Right lobe of liver (tissue), 6 donors: ENCODE measurements at regions not wholly inside any gene's neighbourhood (a gene's known extent, or its start where the extent isn't known, plus 50 kb on each side); places are given as distances from the start of the nearest gene placed in this dataset.
A peak's percentile ranks its signal among the peaks of the same experiment; 100 is the strongest.

Experiments used
- ATAC-seq, 4 donors: fragments of 200-7000 bp; cut with Tn5 transposase; one replicate each; pipeline ENCODE4 v1.9.1; 2020; ENCODE audit warnings: mild to moderate bottlenecking in 4 of 4, moderate library complexity in 4 of 4
- DNase-seq, 3 donors: peaks; one replicate each; pipeline ENCODE4 v3.0.0-alpha.2; 2020
- H3K27ac ChIP-seq, 3 donors: fragments of 200-600 bp; one replicate each; pipeline ENCODE4 v1.8.0; 2022
- H3K27me3 ChIP-seq, 2 donors: fragments of 200-600 bp; one replicate each; pipeline ENCODE4 v1.8.0; 2022
- H3K36me3 ChIP-seq, 4 donors: fragments of 200-600 bp; sonication (generic) in 1 of 4; one replicate each; pipeline versions ENCODE4 v1.5.1 to v1.8.0; 2017 to 2022; ENCODE audit warnings: control low read depth in 1 of 4
- H3K4me1 ChIP-seq, 4 donors: fragments of 200-600 bp; sonication (generic) in 1 of 4; one replicate each; pipeline versions ENCODE4 v1.5.1 to v1.8.0; 2017 to 2022; ENCODE audit warnings: control low read depth in 1 of 4
- H3K4me3 ChIP-seq, 3 donors: fragments of 200-600 bp; one replicate each; pipeline ENCODE4 v1.8.0; 2022
- H3K9me3 ChIP-seq, 4 donors: fragments of 200-600 bp; sonication (generic) in 1 of 4; one replicate each; pipeline versions ENCODE4 v1.5.1 to v1.8.0; 2017 to 2022; ENCODE audit warnings: control low read depth in 1 of 4
- POLR2A ChIP-seq: fragments of 450-650 bp; IDR thresholded peaks from one replicate; pipeline ENCODE4 v1.6.1; 2017; ENCODE audit warnings: antibody characterized with exemption, mild to moderate bottlenecking
- WGBS: methylation state at CpG from one replicate; pipeline ENCODE4 v1.1.6; 2018; ENCODE audit warnings: low coverage, low lambda C conversion rate; ENCODE audit not compliant: insufficient coverage; ENCODE audit errors: missing lambda C conversion rate; 5-methylcytosine and 5-hydroxymethylcytosine counted together
- intact Hi-C, 2 donors: fragments of 100-400 bp; cut with DNase I; formaldehyde crosslinking; loops; one replicate each; pipeline versions ENCODE4 v1.11.2 to v1.14.1; 2022
- TF ChIP-seq, protein P1 (sequence below), 4 donors: fragments of 200-600 bp in 3 of 4; fragments of 450-650 bp in 1 of 4; IDR thresholded peaks; one replicate each; pipeline versions ENCODE4 v1.5.1 to v1.8.0; 2016 to 2022; ENCODE audit warnings: antibody characterized with exemption in 4 of 4, mild to moderate bottlenecking in 2 of 4
- donor health status: DM: no; HTN: yes; CAD: no.
- donor health status: DM: no; HTN: no; CAD: no.
- donor health status: DM: no; HTN: no; CAD: no.
- donor health status: DM: no; HTN: yes; CAD: no.
- donor health status: DM: no; HTN: yes; CAD: no.

DNA sequence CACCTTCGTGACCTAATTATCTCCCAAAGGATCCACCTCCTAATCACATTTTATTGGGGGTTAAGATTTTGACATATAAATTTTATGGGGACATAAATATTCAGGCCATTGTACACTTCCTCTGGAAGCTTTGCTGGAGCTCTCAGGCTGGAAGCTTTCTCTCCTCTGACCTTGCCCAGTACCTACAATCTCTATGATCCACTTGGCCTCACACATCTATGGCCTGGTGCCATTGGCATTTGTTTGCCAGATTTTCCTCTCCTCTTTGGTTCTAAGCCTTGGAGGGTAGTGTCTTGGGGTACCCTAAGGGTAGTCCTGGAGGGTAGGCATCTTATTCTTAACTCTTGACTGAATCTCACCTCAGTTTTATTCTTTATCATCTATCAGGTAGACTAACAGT lies 79.0 kb downstream of the HLX start:
- no peak for TF ChIP-seq POLR2A
- TF ChIP-seq, protein P1, sequence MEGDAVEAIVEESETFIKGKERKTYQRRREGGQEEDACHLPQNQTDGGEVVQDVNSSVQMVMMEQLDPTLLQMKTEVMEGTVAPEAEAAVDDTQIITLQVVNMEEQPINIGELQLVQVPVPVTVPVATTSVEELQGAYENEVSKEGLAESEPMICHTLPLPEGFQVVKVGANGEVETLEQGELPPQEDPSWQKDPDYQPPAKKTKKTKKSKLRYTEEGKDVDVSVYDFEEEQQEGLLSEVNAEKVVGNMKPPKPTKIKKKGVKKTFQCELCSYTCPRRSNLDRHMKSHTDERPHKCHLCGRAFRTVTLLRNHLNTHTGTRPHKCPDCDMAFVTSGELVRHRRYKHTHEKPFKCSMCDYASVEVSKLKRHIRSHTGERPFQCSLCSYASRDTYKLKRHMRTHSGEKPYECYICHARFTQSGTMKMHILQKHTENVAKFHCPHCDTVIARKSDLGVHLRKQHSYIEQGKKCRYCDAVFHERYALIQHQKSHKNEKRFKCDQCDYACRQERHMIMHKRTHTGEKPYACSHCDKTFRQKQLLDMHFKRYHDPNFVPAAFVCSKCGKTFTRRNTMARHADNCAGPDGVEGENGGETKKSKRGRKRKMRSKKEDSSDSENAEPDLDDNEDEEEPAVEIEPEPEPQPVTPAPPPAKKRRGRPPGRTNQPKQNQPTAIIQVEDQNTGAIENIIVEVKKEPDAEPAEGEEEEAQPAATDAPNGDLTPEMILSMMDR (IDR thresholded peaks at IDR 0.05): no peak
- H3K9me3 ChIP-seq: no peaks in the 10 kb centered on the region
- no peaks in the 10 kb centered on the region for H3K36me3 ChIP-seq
- DNase-seq: peak in 1 of 3 donors; percentile 49
- ATAC-seq: peak in 1 of 4 donors; percentile 48
- no peak overlapping the region for H3K4me3 ChIP-seq
- no peaks in the 10 kb centered on the region for H3K27me3 ChIP-seq
- peaks cover 0 to 21% (median 8%) of the 10 kb centered on the region in 4 donors for H3K4me1 ChIP-seq
- no peak overlapping the region for H3K27ac ChIP-seq
- no CpG with 5 or more reads among the region's 1 CpG for WGBS
- intact Hi-C loops: no loop called here

DNA sequence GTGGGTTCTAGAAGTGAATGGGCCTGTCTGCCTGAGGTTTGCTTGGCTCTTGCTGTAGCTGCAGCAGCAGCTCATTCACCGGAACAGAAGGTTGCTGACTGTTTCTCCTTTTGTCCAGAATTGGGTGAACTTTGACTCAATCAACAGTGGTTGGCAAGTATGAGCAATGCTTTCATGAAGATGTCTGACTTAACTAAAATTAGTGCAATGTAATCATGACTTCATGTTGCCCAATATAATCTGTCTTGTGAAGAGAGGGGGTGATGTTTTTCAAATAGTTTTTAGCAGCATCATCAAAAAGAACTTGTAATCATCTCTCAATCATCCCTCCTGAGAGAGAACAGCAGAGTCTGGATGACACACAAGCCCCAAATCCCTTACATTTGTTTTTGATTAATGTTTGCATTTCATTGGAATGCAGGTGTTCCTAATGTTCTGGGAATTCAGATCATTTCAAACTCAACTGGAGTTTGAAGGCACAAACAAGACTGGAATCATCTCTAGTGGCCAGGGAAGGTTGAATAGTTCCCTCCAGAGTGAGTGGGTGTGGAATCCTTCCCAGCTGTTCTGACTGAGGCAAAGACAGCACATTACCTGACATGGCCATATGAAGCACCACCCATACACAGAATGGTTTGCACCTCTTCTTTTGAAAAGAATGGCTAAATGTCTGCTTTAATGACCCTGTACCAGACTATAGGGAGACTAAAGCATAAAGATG lies 82.9 kb downstream of the HLX start:
- Histone ChIP-seq H3K4me3 (no peak overlapping the region), H3K27me3 (no peaks in the 10 kb centered on the region), H3K9me3 (no peaks in the 10 kb centered on the region), H3K36me3 (no peaks in the 10 kb centered on the region), H3K4me1 (peaks cover 0 to 21% (median 8%) of the 10 kb centered on the region in 4 donors), H3K27ac (peak overlapping the region; percentile 26 to 69 (median 64))
- ATAC-seq (peak; percentile 92 to 98 (median 95)), DNase-seq (peak in 2 of 3 donors; percentile 44 to 67)
- WGBS: 8% methylated on average over 1 of the region's 1 CpG
- TF ChIP-seq, protein P1 (IDR thresholded peaks at IDR 0.05): no peak
- TF ChIP-seq POLR2A: peak; percentile 78
- intact Hi-C loops: no loop called here

DNA sequence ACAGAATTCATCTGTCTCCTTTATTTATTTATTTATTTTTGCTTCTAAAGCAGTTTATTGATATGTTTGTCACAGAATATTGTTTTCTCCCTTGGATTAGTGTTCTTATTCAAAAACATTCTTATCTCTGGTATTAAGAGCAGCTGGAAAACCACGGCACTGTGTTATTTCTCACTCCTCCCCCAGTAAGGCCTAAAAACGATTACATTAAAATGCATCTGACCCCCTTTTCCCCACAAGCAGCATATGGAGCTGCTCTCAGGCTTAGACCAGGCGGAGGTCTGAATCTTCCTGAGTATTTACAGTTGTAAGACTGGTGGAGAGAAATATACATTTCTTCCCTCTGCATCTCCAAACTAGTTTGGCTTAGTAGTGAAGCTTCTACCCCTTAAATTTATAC lies 86.8 kb downstream of the HLX start:
- ATAC-seq (no peak), DNase-seq (no peak)
- intact Hi-C loops: no loop called here
- TF ChIP-seq, protein P1 (IDR thresholded peaks at IDR 0.05): no peak
- no peak for TF ChIP-seq POLR2A
- H3K4me1 ChIP-seq: peaks cover 0 to 18% (median 8%) of the 10 kb centered on the region in 4 donors
- no peaks in the 10 kb centered on the region for H3K27me3 ChIP-seq
- no peaks in the 10 kb centered on the region for H3K9me3 ChIP-seq
- no peak overlapping the region for H3K27ac ChIP-seq
- H3K36me3 ChIP-seq: no peaks in the 10 kb centered on the region
- WGBS: 71% methylated on average over 3 of the region's 3 CpGs
- no peak overlapping the region for H3K4me3 ChIP-seq

- no peaks in the 10 kb centered on the region for H3K36me3 ChIP-seq
- TF ChIP-seq POLR2A: no peak
- TF ChIP-seq, protein P1 (IDR thresholded peaks at IDR 0.05): no peak
- no peaks in the 10 kb centered on the region for H3K9me3 ChIP-seq
- ATAC-seq (no peak), DNase-seq (no peak)
- intact Hi-C loops: no loop called here
- no peak overlapping the region for H3K4me3 ChIP-seq
- H3K4me1 ChIP-seq: peaks cover 0 to 15% (median 6%) of the 10 kb centered on the region in 4 donors
- H3K27ac ChIP-seq: no peak overlapping the region
- no peaks in the 10 kb centered on the region for H3K27me3 ChIP-seq
Measured at GRCh38 chr1:220966473-220966872, 87.2 kb downstream of the HLX start.
